GM18861 (cell line): ENCODE measurements at regions not wholly inside any gene's neighbourhood (a gene's known extent, or its start where the extent isn't known, plus 50 kb on each side); places are given as distances from the start of the nearest gene placed in this dataset.

Experiments
- ATAC-seq: cut with Tn5 transposase; IDR thresholded peaks from one replicate; pipeline ENCODE4 v1.9.1; 2021; ENCODE audit not compliant: unreplicated experiment

DNA sequence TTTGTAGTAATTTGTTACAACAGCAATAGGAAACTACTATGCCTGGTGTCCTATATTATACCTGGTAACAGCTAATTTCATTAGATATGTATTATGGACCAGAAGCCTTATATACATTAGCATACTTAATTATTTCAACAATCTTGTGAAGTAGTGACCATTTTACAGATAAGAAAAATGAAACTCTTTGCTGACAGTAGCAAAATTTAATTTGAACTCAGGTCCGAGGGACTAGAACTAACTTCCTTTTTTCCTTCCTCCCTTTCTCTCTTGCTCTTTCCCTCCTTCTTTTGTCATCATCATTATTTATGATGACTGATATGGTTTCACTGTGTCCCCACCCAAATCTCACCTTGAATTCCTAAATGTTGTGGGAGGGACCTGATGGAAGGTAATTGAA lies 482.0 kb downstream of the SNAPC1 start:
- ATAC-seq: no peak

DNA sequence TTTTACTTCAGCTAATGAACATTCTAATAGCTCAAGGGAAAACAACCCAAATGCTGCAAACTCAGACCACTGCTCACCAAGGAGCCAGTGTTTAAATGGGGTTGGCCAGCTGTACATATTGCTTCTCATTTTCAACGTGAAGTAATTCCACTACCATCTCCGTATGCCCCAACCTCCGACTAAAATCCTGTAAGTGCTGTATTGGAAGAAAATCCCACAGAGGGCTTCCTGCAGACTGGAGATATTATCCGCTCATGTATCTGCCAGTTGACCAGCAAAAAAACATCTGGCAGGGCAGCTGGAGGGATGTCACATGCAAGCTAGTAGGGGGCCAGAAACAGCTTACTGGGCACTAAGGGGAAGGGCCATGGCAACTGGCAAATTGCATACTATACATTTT lies 485.0 kb downstream of the SNAPC1 start:
- no peak for ATAC-seq

DNA sequence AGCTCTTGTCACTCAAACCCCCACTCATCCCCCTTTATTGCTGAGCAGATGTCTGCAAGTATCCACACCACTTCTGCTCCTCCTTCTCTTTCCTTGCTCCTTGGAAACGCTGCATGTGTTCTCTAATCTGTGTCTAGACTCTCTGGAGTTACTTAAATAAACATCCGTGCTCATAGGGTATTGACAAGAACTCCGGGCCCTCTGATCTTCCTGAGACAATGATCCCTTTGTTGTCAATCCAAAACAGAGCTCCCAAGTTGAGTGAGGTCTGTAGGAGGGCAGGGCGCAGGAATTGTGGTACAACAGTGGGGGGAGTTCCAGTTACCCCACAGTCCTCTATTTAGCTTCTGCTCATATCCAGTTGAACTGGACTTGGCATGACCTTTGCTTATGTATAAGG lies 489.0 kb downstream of the SNAPC1 start:
- ATAC-seq: no peak

DNA sequence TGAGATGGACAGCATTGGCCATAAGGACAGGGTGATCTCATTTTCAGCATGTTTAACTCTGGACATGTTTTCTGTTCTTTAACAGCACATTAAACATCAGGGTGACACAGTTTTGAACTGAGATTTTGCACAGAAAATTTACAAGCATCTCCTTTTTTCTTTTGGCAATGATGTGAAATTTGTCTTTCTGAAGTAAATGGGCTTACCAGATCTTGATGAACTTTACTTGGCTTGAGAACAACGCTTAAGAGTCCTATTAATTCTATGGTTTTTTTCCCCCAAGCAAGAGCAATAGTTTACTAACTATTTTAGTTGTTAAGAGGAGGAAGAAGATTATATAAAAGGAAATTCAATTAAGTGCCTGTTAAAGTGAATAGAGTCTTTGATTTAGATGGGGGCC lies 491.0 kb downstream of the SNAPC1 start:
- ATAC-seq: no peak

DNA sequence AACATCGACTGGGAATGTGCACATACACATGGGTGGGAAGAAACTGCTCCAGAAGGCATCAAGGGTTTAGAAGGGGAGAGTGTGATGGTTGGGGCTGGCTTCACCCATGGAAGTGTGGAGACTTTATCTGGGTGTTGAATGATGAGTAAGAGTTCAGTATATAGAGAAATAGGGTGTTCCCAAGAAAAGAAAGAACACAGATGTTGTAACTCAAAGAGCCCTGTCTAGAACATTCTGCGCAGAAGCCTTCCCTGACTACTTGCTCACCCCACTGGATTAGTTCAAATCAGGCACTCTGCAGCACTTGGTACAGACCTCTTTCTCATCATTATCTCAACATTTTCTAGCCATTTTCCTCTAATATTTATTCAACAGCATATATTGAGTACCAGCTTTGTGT lies 491.7 kb downstream of the SNAPC1 start:
- no peak for ATAC-seq

DNA sequence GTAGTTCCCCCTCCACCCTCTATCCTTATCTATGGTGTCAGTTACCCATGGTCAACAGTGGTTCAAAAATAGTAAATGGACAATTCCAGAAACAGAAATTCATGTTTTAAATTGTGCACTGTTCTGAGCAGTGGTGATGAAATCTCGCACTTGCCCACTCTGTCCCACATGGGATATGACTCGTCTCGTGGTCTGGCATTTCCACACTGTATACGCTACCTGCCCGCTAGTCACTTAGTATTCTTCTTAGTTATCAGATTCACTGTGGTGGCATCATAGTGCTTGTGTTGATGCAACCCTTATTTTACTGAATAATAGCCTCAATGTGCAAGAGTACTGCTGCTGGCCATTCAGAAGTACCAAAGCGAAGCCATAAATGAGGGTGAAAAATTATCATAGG lies 507.0 kb downstream of the SNAPC1 start:
- ATAC-seq: no peak

DNA sequence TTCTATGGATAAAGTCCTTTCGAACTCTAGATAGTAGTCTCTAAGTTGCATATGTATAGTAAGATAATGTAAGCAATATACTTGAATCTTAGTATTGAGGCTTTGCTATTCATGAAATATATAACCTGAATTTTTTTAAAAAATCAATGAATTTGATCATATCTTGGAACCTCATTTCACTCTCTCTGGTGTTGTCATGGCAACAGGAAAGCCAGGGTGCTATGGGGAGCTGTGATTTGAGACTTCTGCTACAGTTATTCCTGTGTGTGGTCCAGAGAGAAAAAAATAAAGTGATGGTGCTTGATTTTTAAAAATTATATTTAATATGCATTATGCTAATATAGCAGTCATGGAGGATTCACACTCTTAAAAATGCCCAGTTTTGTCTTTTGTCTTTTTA lies 508.0 kb downstream of the SNAPC1 start:
- no peak for ATAC-seq

DNA sequence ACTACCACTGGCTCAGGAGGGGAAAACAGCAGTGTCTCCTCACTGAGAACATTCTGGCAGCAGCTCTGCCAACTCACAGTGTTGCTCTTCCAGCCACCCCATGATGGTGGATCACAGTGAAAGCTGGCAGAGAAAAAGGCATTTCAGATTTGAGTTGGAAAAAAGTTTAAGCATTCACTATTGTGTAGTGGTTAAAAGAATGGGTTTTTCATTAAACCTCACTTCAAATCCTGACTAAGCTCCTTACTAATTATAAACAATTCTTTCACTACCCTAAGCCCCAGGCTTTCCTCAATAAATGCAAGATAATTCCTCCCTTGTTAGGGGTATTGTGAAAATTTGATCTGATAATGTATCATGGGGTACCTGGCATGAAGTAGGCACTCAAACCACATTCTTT lies 518.1 kb downstream of the SNAPC1 start:
- no peak for ATAC-seq

DNA sequence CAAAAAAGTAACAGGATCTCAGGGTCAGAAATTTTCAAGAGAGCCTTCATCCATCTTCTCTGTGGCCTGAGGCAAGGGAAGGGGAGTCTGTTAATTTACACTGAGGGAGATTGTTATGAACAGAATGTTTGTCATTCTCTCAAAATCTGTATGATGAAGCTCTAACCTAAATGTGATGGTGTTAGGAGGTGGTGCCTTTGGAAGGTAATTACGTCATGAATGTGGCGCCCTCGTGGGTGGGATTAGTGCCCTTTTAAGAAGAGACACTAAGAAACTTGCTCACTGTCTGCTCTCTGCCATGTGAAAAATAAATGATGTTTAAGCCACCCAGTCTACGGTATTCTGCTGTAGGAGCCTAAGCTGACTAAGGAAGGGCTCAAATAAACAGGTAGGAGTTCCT lies 521.6 kb downstream of the SNAPC1 start:
- ATAC-seq: no peak

DNA sequence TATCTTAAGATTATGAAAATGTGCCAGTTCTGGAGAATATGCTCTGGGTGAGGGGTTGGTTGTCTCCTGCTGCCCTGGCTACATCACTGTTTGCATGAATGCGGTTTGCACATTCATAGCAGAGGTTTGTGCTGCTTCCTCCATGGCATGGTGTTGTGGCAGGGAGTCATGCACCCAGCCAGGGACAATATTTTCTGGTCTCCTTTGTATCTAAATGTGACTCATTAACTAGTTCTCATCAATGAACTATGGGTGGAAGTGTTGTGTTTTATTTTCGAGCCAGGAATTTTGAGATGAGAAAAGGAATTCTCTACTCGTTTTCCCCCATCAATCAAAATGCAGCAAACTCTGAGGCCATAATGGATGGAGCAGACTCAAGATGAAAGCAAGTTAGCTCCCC lies 527.3 kb downstream of the SNAPC1 start:
- ATAC-seq: no peak

DNA sequence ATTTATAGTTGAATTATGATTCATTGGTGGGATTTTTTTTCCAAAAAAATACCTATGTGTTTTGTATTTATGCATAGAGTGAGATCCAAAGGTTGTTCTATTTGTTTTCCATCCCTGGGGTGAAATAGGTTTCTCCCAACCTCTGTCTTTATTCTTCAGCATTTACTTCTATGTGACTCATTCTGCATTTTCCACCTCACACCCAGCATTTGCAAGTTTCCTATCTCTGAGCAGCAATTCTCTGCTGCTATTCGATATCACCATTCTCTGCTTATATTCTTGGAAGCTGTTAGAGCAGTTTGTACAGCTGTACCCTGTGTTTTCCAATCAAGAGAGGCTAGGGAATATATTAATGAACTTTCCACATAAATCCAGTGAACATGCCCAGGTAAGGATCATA lies 538.9 kb downstream of the SNAPC1 start:
- ATAC-seq: no peak

DNA sequence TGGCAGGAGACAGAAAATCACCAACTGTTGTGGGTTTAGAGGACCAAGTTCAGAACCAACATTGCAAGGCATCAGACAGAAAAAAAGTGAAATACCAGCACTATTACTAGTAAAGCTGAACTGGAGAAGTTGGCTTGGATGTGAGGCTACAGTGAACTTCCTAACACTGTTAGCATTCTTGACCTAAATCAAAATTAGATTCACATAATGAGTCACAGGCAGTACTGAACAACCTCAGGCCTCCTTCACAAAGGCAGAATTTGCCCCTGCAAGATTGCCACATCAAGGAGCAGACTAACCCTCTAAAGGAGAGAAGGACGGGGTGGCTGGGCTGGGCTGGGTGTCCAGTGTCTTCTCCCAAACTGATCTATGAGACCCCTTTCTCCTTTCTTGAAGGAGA lies 539.7 kb downstream of the SNAPC1 start:
- ATAC-seq: no peak

DNA sequence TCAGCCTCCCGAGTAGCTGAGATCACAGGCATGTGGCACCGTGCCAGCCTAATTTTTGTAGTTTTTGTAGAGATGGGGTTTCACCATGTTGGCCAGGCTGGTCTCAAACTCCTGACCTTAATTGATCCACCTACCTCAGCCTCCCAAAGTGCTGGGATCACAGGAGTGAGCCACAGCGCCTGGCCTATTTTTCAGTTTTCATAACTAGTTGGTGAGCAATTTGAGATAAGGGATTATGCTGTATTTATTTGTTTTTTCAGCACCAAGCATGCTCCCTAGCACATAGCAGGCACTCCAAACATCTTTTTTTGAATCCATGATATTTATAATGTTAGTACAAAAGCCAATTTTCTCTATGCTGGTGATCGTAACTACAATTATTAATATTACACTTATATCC lies 541.2 kb downstream of the SNAPC1 start:
- ATAC-seq: no peak

DNA sequence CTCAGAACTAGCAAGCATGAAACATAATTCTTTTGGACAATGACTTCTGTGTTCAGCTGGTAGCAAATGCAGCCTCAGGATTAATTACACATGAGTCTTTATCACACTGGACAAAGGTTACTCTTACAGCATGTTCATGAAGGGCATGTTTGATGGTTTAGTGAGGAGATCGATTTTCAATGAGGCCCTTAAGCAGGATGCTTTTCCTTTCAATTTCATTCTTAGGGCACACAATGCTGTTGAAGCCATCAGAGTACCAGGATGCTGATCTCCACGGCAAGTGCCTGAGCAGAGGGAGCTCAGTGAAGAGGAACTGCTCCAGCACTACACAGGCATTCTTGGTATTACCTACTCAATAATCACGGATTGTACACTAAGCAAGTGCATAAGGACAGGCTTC lies 542.0 kb downstream of the SNAPC1 start:
- ATAC-seq: no peak

DNA sequence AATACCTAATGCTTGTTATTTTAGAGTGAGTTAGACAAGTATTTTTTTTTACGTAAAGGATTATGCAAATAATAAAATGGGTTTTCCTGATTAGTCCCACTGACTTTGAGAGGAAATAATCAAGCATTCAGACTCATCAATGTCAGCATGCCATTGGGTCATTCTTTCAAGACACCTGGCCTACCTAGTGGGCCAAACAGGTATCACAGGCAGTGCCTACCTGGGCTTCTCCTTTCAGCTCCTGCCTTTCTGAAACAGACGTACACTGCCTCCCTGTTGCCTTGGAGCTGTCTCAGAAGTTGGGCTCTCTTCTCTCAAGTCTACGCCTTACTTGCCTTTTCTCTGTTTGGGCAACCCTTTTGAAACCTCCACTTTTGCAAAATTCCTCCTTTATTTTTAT lies 545.6 kb downstream of the SNAPC1 start:
- no peak for ATAC-seq

DNA sequence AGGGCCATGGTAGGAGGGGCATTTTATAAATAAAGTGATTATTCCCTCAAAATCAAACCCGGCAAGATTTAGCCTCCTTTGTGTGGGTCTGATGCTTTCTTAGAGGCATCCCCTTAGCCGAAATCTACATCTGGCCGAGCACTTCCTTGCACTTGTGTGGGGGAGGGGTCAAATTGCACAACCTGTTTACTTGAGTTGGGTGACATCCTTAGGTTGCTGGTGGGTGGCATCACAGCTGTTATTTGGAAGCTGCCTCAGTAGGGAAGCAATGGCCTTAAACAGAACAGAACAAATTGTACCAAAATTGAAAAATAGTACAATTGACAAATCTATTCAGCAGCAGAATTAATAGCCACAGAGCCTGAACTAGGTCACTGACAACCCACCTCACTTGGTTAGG lies 546.1 kb downstream of the SNAPC1 start:
- ATAC-seq: no peak

DNA sequence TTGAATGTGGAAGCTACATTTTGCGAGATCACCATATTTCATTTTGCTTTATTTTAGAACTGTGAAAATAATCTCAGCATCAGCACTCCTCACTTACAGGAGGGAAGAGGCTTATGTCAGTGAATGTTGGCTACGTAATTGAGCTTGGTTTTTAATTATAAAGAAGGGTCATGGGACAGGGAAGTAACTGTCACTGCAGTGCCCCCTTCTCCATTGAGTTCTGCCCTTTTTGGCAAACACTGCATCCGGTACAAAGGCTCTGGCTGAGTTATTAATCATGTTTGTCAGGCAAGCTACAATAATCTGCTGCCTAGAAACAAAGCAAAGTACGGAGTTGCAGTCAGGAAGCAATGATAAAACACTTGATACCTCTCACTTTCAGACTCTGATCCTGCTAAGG lies 546.7 kb downstream of the SNAPC1 start:
- no peak for ATAC-seq

DNA sequence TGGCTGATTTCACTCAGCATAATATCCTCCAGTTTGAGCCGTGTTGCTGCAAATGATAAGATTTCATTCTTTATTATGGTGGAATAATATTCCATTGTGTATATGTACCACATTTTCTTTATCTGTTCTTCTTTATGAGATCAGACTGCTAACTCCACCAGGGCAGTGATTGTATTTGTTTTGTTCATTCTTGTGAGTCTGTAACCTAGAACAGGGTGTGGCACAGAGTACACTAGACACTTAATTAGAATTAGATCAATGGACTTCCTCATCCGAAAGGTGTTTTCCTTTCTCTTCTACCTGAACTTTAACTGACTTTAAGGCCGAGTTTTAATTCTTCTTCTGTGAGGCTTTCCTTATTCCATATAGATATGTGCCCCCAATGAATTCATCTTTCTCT lies 551.0 kb downstream of the SNAPC1 start:
- no peak for ATAC-seq

DNA sequence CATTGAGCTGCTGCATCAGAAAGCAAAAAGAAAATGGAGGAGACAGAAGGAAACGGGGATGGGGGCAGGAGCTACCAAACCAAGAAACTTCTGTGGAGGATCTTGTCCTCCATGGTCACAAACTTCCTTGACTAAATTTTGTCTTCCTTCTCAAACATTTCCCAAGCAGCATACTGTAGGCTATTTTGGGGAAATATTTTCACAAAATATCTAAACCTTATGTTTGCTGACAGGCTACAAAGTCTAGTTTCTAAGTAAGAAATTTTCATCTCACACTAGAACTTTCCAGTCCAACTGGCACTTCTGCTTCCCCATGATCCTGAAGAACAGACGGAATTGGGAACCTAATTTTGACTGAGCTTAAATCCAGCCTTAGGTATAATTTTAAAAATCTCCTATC lies 552.0 kb downstream of the SNAPC1 start:
- ATAC-seq: no peak

DNA sequence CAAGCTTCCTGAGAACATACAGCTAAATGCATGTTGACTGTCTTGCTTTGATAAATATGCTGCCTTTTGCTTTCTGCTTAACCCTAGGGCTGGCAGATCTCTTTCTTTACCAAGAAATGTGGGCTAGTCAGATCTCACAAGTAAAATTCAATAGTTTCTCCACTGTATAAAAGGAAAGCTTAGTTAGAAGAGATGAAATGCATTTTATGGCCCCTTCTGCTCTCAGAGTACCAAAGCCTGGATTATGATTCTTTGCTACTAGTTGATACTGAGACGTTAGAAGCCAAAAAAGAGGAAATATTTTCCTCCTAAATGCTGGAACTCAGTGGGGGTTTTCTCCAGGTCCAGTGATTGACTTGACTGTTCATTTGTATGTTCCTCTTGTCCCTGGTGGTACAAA lies 552.7 kb downstream of the SNAPC1 start:
- no peak for ATAC-seq

DNA sequence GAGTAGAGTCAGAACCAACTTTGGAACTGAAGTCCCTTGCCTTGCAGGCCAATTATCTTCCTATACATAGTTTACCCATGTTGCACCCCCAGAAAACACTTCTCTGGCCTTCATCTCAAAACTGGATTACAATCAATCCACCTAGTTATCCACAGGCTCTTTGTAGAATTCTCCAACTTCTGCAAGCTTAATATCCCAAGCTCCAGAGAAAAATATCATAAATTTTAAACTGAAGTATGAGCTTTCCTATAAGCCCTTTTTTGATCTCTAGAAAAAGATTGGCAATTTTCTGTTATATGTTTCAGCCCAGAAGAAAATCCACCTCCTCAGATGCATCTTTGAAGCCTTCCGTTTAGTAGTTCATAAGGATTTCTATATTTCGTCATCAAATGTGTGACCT lies 553.4 kb downstream of the SNAPC1 start:
- ATAC-seq: no peak

DNA sequence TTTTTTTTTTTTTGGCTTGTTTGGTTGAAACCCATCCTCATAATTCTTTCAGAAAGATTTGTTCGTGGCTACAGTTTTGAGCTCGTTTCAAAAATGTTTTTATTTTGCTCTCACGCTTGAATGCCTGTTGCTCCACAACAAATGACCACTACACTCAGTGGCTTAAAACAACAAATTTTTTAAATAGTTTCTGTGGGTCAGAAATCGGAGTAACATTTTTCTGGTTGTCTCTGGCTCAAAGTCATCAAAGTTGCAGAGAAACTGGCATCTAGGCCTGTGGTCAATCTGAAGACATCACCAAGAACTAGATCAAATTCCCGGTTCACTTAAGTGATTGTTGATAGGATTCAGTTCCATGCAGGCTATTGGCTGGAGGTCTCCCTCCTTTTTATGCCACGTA lies 560.0 kb downstream of the SNAPC1 start:
- no peak for ATAC-seq

DNA sequence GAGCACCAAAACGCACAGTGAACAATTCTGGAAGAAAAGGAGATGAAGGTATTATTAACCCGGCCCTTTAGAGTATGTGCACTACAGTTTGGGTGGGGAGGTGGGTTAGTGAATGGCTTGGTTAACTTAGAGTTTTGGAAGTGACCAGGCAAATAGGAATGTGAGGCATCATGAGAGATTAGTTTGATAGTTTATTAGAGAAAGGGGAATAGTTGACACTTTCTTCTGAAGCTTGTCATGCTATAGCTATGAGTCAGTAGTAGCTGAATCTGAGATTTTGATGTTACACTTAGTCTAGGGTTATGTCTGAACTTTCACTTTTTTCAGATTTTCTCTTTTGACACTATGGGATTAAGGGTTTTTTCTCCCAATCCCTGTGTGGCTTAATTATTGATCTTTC lies 567.2 kb downstream of the SNAPC1 start:
- no peak for ATAC-seq

DNA sequence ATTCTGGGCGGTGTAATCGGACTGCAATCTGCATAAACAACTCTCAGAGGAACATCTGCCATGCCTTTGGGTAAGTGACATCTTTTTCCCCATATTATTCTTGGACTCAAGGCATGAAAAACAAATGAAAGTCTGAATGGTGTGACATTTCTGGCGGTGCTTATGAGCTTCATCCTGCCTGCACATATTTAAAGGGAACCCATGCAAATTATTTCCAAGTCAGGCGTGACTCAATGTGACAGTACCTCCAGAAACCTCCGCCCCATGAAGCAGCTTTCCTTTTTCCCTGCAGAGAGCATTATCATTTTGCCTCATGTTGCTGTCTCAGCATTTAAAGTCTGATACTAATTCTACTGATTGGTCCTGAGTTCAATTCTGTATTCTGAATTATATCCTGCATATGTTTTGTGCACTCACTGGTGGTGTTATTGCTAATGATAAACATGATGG lies 585.4 kb downstream of the SNAPC1 start:
- ATAC-seq: no peak
